ENCODE measurements at regions not wholly inside any gene's neighbourhood (a gene's known extent, or its start where the extent isn't known, plus 50 kb on each side); places are given as distances from the start of the nearest gene placed in this dataset.
"Not testable (repeated sequence)": the region's sequence is repeated elsewhere in the genome, so short reads cannot be mapped to it uniquely, and the experiment has no call there.

DNA sequence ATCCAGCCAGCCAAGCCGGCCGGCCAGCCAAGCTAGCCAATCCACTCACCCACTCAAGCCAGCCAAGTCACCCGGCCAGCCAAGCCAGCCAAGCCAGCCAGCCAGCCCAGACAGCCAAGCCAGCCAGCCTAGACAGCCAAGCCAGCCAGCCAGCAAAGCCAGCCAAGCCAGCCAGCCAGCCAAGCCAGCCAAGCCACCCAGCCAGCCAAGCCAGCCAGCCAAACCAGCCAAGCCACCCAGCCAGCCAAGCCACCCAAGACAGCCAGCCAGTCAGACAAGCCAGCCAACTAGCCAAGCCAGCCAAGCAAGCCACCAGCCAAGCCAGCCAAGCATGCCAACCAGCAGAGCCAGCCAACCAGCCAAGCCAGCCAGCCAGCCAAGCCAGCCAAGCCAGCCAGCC, 322.7 kb upstream of the PLGLB2 start:
- H3K4me3 ChIP-seq (ENCODE audit: low read depth, low read length); H3K36me3 ChIP-seq (ENCODE audit: control insufficient read depth in 2 of 2, insufficient read depth in 1 of 2, low read length in 2 of 2); CTCF ChIA-PET; H3K9me3 ChIP-seq (ENCODE audit: control insufficient read depth, insufficient read depth, low read depth, low read length); H3K4me1 ChIP-seq (ENCODE audit: control insufficient read depth, insufficient read depth, low read length); H3K27ac ChIP-seq (ENCODE audit: extremely low read depth, low read depth, low read length); POLR2A ChIA-PET: not testable (repeated sequence)

DNA sequence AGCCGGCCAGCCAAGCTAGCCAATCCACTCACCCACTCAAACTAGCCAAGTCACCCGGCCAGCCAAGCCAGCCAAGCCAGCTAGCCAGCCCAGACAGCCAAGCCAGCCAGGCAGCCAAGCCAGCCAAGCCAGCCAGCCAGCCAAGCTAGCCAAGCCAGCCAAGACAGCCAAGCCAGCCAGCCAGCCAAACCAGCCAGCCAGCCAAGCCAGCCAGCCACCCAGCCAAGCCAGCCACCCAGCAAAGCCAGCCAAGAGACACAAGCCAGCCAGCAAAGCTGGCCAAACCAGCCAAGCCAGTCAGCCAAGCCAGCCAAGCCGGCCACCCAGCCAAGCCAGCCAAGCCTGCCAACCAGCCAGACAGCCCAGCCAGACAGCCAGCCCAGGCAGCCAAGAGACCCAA, 322.2 kb upstream of the PLGLB2 start:
- CTCF ChIA-PET; H3K36me3 ChIP-seq (ENCODE audit: control insufficient read depth in 2 of 2, insufficient read depth in 1 of 2, low read length in 2 of 2); POLR2A ChIA-PET: not testable (repeated sequence)

DNA sequence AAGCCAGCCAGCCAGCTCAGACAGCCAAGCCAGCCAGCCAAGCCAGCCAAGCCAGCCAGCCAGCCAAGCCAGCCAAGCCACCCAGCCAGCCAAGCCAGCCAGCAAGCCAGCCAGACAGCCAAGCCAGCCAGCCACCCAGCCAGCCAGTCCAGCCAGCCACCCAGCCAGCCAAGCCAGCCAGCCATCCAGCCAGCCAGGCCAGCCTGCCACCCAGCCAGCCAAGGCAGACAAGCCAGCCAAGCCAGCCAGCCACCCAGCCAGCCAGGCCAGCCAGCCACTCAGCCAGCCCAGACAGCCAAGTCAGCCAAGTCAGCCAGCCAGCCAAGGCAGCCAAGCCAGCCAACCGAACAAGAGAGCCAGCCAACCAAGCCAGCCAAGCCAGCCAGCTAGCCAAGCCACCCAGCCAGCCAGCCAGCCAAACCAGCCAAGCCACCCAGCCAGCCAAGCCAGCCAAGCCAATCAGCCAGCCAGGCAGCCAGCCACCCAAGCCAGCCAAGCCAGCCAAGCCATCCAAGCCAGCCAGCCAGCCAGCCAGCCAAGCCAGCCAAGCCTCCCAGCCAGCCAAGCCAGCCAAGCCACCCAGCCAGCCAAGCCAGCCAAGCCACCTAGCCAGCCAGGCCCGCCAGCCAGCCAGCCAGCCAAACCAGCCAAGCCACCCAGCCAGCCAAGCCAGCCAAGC, 319.3 kb upstream of the PLGLB2 start:
- H3K4me1 ChIP-seq (ENCODE audit: control insufficient read depth, insufficient read depth, low read length); H3K4me3 ChIP-seq (ENCODE audit: low read depth, low read length); CTCF ChIA-PET; H3K27ac ChIP-seq (ENCODE audit: extremely low read depth, low read depth, low read length); H3K36me3 ChIP-seq (ENCODE audit: control insufficient read depth in 2 of 2, insufficient read depth in 1 of 2, low read length in 2 of 2); POLR2A ChIA-PET; H3K9me3 ChIP-seq (ENCODE audit: control insufficient read depth, insufficient read depth, low read depth, low read length): not testable (repeated sequence)

More for the DNA sequence above, 322.2 kb upstream of the PLGLB2 start:
- not testable (repeated sequence) for H3K4me1 ChIP-seq (ENCODE audit: control insufficient read depth, insufficient read depth, low read length); H3K27ac ChIP-seq (ENCODE audit: extremely low read depth, low read depth, low read length); H3K4me3 ChIP-seq (ENCODE audit: low read depth, low read length); H3K9me3 ChIP-seq (ENCODE audit: control insufficient read depth, insufficient read depth, low read depth, low read length)

- H3K36me3 ChIP-seq (ENCODE audit: control insufficient read depth in 2 of 2, insufficient read depth in 1 of 2, low read length in 2 of 2); H3K27ac ChIP-seq (ENCODE audit: extremely low read depth, low read depth, low read length); POLR2A ChIA-PET: not testable (repeated sequence)
Measured at GRCh38 chr2:87429206-87429930, 318.5 kb upstream of the PLGLB2 start.

GRCh38 chr2:87429931-87430275, 318.0 kb upstream of the PLGLB2 start:
- H3K9me3 ChIP-seq (ENCODE audit: control insufficient read depth, insufficient read depth, low read depth, low read length); H3K36me3 ChIP-seq (ENCODE audit: control insufficient read depth in 2 of 2, insufficient read depth in 1 of 2, low read length in 2 of 2); H3K27ac ChIP-seq (ENCODE audit: extremely low read depth, low read depth, low read length); H3K4me3 ChIP-seq (ENCODE audit: low read depth, low read length); POLR2A ChIA-PET; CTCF ChIA-PET; H3K4me1 ChIP-seq (ENCODE audit: control insufficient read depth, insufficient read depth, low read length): not testable (repeated sequence)

More at GRCh38 chr2:87429206-87429930, 318.5 kb upstream of the PLGLB2 start:
- H3K4me1 ChIP-seq (ENCODE audit: control insufficient read depth, insufficient read depth, low read length); CTCF ChIA-PET; H3K4me3 ChIP-seq (ENCODE audit: low read depth, low read length); H3K9me3 ChIP-seq (ENCODE audit: control insufficient read depth, insufficient read depth, low read depth, low read length): not testable (repeated sequence)

- H3K4me1 ChIP-seq (ENCODE audit: control insufficient read depth, insufficient read depth, low read length); H3K27ac ChIP-seq (ENCODE audit: extremely low read depth, low read depth, low read length); CTCF ChIA-PET; POLR2A ChIA-PET; H3K36me3 ChIP-seq (ENCODE audit: control insufficient read depth in 2 of 2, insufficient read depth in 1 of 2, low read length in 2 of 2); H3K4me3 ChIP-seq (ENCODE audit: low read depth, low read length); H3K9me3 ChIP-seq (ENCODE audit: control insufficient read depth, insufficient read depth, low read depth, low read length): not testable (repeated sequence)
Measured at GRCh38 chr2:87431051-87431450, 316.8 kb upstream of the PLGLB2 start.

GRCh38 chr2:87432711-87433453, 315.0 kb upstream of the PLGLB2 start:
- CTCF ChIA-PET; H3K36me3 ChIP-seq (ENCODE audit: control insufficient read depth in 2 of 2, insufficient read depth in 1 of 2, low read length in 2 of 2); H3K4me3 ChIP-seq (ENCODE audit: low read depth, low read length); H3K9me3 ChIP-seq (ENCODE audit: control insufficient read depth, insufficient read depth, low read depth, low read length); POLR2A ChIA-PET; H3K4me1 ChIP-seq (ENCODE audit: control insufficient read depth, insufficient read depth, low read length); H3K27ac ChIP-seq (ENCODE audit: extremely low read depth, low read depth, low read length): not testable (repeated sequence)

GRCh38 chr2:87436007-87436406, 311.9 kb upstream of the PLGLB2 start:
- H3K4me3 ChIP-seq (ENCODE audit: low read depth, low read length); H3K9me3 ChIP-seq (ENCODE audit: control insufficient read depth, insufficient read depth, low read depth, low read length); POLR2A ChIA-PET; H3K36me3 ChIP-seq (ENCODE audit: control insufficient read depth in 2 of 2, insufficient read depth in 1 of 2, low read length in 2 of 2); H3K4me1 ChIP-seq (ENCODE audit: control insufficient read depth, insufficient read depth, low read length); CTCF ChIA-PET; H3K27ac ChIP-seq (ENCODE audit: extremely low read depth, low read depth, low read length): not testable (repeated sequence)
